ENCODE measurements at regions not wholly inside any gene's neighbourhood (a gene's known extent, or its start where the extent isn't known, plus 50 kb on each side); places are given as distances from the start of the nearest gene placed in this dataset.

- DNase-seq: no peak
Observed at GRCh38 chr6:27053738-27054137, 193.8 kb upstream of the PRSS16 start.

GRCh38 chr6:27056615-27057014 is 190.9 kb upstream of the PRSS16 start:
- no peak for DNase-seq

- no peak for DNase-seq
Observed at GRCh38 chr6:27059621-27060425, 187.7 kb upstream of the PRSS16 start.

GRCh38 chr6:27061235-27061993 is 186.1 kb upstream of the PRSS16 start:
- no peak for DNase-seq

GRCh38 chr6:27062755-27063154 is 184.7 kb upstream of the PRSS16 start:
- no peak for DNase-seq

- DNase-seq: no peak
Observed at GRCh38 chr6:27065183-27065582, 182.3 kb upstream of the PRSS16 start.

GRCh38 chr6:27066381-27066780 is 181.1 kb upstream of the PRSS16 start:
- no peak for DNase-seq

GRCh38 chr6:27066802-27067201 is 180.7 kb upstream of the PRSS16 start:
- DNase-seq: no peak

GRCh38 chr6:27073441-27073840 is 174.1 kb upstream of the PRSS16 start:
- DNase-seq: no peak

- no peak for DNase-seq
Observed at GRCh38 chr6:27076116-27076515, 171.4 kb upstream of the PRSS16 start.

GRCh38 chr6:27078734-27079357 is 168.7 kb upstream of the PRSS16 start:
- DNase-seq: peak; percentile 39 to 64

GRCh38 chr6:27081188-27081587 is 166.3 kb upstream of the PRSS16 start:
- no peak for DNase-seq

GRCh38 chr6:27081931-27082330 is 165.6 kb upstream of the PRSS16 start:
- DNase-seq: no peak

GRCh38 chr6:27088068-27088467 is 159.4 kb upstream of the PRSS16 start:
- DNase-seq: no peak

GRCh38 chr6:27091661-27092315 is 155.7 kb upstream of the PRSS16 start:
- DNase-seq: peak; percentile 51 to 58

GRCh38 chr6:27092316-27092692 is 155.2 kb upstream of the PRSS16 start:
- DNase-seq: no peak

- DNase-seq: no peak
Observed at GRCh38 chr6:27095914-27096313, 151.6 kb upstream of the PRSS16 start.

- DNase-seq: peak; percentile 61 to 64
Observed at GRCh38 chr6:27096834-27097511, 150.5 kb upstream of the PRSS16 start.

GRCh38 chr6:27098956-27099355 is 148.5 kb upstream of the PRSS16 start:
- no peak for DNase-seq

GRCh38 chr6:27100921-27101320 is 146.6 kb upstream of the PRSS16 start:
- no peak for DNase-seq

- DNase-seq: no peak
Observed at GRCh38 chr6:27101824-27102223, 145.7 kb upstream of the PRSS16 start.

- no peak for DNase-seq
Observed at GRCh38 chr6:27106382-27106781, 141.1 kb upstream of the PRSS16 start.

GRCh38 chr6:27111743-27112142 is 135.8 kb upstream of the PRSS16 start:
- no peak for DNase-seq
